HCT116 (cell line): ENCODE measurements at regions not wholly inside any gene's neighbourhood (a gene's known extent, or its start where the extent isn't known, plus 50 kb on each side); places are given as distances from the start of the nearest gene placed in this dataset.

ENCODE experiments used
- ATAC-seq: fragments of 200-7000 bp; cut with Tn5 transposase; 2 replicates; pipeline ENCODE4 v1.9.1; 2020; ENCODE audit warnings: mild to moderate bottlenecking, moderate library complexity
- BruUV-seq: library from RNA; stranded (reverse); fragments of 400-500 nt; replicated peaks from 2 replicates; lab custom pipeline; 2021; lab: Mats Ljungman, UMichigan
- CTCF ChIA-PET: fragments of 300-600 bp; sonication (Branson Sonifier 250); formaldehyde crosslinking; loops from one replicate; lab custom pipeline; 2021; ENCODE audit warnings: antibody characterized with exemption; lab: Charles Lee
- POLR2A ChIA-PET: fragments of 300-600, 350-600 bp; sonication (Branson Sonifier 250); formaldehyde crosslinking; loops from one replicate; lab custom pipeline; 2021; ENCODE audit warnings: antibody characterized with exemption; lab: Charles Lee
- RAD21 ChIA-PET, 2 experiments: fragments of 300-600 bp; sonication (Branson Sonifier 250); formaldehyde crosslinking; loops; one replicate each; lab custom pipeline; 2023; ENCODE audit warnings: low total read pairs in 2 of 2; ENCODE audit not compliant: uncharacterized antibody in 2 of 2, unreplicated experiment in 2 of 2, low non-redundant PET in 1 of 2; lab: Charles Lee
- DNase-seq: peaks from one replicate; pipeline ENCODE4 v3.0.0-alpha.2; 2010; ENCODE audit warnings: low read depth, low spot score
- H2AFZ ChIP-seq: fragments of 200-600 bp; shearing (Covaris generic), sonication (generic); 2 replicates; pipeline ENCODE4 v1.6.1; 2017; ENCODE audit warnings: low read depth, mixed run types, mixed read lengths, antibody characterized with exemption, low read length; ENCODE audit not compliant: poor library complexity, severe bottlenecking
- H3K27ac ChIP-seq: 2 replicates; pipeline ENCODE4 v1.5.1; 2012; ENCODE audit warnings: low read depth, low read length
- H3K27me3 ChIP-seq: fragments of 200-600 bp; sonication (generic); 2 replicates; pipeline ENCODE4 v1.6.1; 2016; ENCODE audit warnings: mixed run types, low read length, mixed read lengths; ENCODE audit not compliant: insufficient read depth
- H3K36me3 ChIP-seq, 2 experiments: fragments of 200-500 bp in 1 of 2; fragments of 200-600 bp in 1 of 2; sonication (Bioruptor generic) in 1 of 2; sonication (generic) in 1 of 2; 2 replicates each; pipeline versions ENCODE4 v1.5.1 to v1.6.1; 2014 to 2016; ENCODE audit warnings: low read length in 2 of 2, inconsistent platforms in 1 of 2, mixed read lengths in 1 of 2, mixed run types in 1 of 2; ENCODE audit not compliant: insufficient read depth in 2 of 2, control insufficient read depth in 1 of 2
- H3K4me1 ChIP-seq, 2 experiments: fragments of 200-600 bp in 1 of 2; sonication (generic) in 1 of 2; 2 replicates each; pipeline versions ENCODE4 v1.5.1 to v1.6.1; 2012 to 2017; ENCODE audit warnings: low read length in 2 of 2, inconsistent platforms in 1 of 2, mild to moderate bottlenecking in 1 of 2, mixed read lengths in 1 of 2, mixed run types in 1 of 2, moderate library complexity in 1 of 2; ENCODE audit not compliant: insufficient read depth in 2 of 2, control insufficient read depth in 1 of 2
- H3K4me2 ChIP-seq: fragments of 200-600 bp; sonication (generic); 2 replicates; pipeline ENCODE4 v1.6.1; 2017; ENCODE audit warnings: mixed run types, low read length, mixed read lengths
- H3K4me3 ChIP-seq, 2 experiments: fragments of 200-600 bp in 1 of 2; sonication (generic) in 1 of 2; replicated peaks in 1 of 2; 2 replicates each; pipeline ENCODE4 v1.5.1; 2011 to 2016; ENCODE audit warnings: low read length in 2 of 2, control low read depth in 1 of 2, low read depth in 1 of 2, mild to moderate bottlenecking in 1 of 2, mixed read lengths in 1 of 2, mixed run types in 1 of 2
- H3K79me2 ChIP-seq: fragments of 200-600 bp; sonication (generic); 2 replicates; pipeline ENCODE4 v1.6.1; 2017; ENCODE audit warnings: mild to moderate bottlenecking, mixed run types, low read length, moderate library complexity, mixed read lengths; ENCODE audit not compliant: insufficient read depth
- H3K9ac ChIP-seq: fragments of 200-600 bp; sonication (generic); 2 replicates; pipeline ENCODE4 v1.6.1; 2016; ENCODE audit warnings: low read length, mixed read lengths
- H3K9me2 ChIP-seq: fragments of 200-600 bp; sonication (generic), shearing (Covaris generic); 2 replicates; pipeline ENCODE4 v1.6.1; 2017; ENCODE audit warnings: mixed run types, mild to moderate bottlenecking, moderate library complexity; ENCODE audit not compliant: insufficient read depth
- H3K9me3 ChIP-seq, 2 experiments: fragments of 200-500 bp in 1 of 2; fragments of 200-600 bp in 1 of 2; sonication (Bioruptor generic) in 1 of 2; sonication (generic) in 1 of 2; 2 replicates each; pipeline ENCODE4 v1.6.1; 2014 to 2017; ENCODE audit warnings: low read length in 2 of 2, mixed read lengths in 2 of 2, inconsistent platforms in 1 of 2, low read depth in 1 of 2, mild to moderate bottlenecking in 1 of 2, mixed run types in 1 of 2, moderate library complexity in 1 of 2; ENCODE audit not compliant: control insufficient read depth in 1 of 2, insufficient read depth in 1 of 2
- H4K20me1 ChIP-seq: fragments of 200-600 bp; sonication (generic), shearing (Covaris generic); 2 replicates; pipeline ENCODE4 v1.6.1; 2017; ENCODE audit warnings: mixed run types, mild to moderate bottlenecking, moderate library complexity; ENCODE audit not compliant: insufficient read depth
- POLR2AphosphoS5 ChIP-seq: IDR thresholded peaks from 2 replicates; pipeline ENCODE4 v1.6.1; 2011; ENCODE audit warnings: mild to moderate bottlenecking, low read depth, low read length, moderate library complexity
- RAD21 ChIP-seq: IDR thresholded peaks from 2 replicates; pipeline ENCODE4 v1.6.1; 2012; ENCODE audit warnings: low read depth, mild to moderate bottlenecking
- SIN3A ChIP-seq: IDR thresholded peaks from 2 replicates; pipeline ENCODE4 v1.6.1; 2012; ENCODE audit warnings: low read depth
- YY1 ChIP-seq: IDR thresholded peaks from 2 replicates; pipeline ENCODE4 v1.6.1; 2011; ENCODE audit warnings: low read length, low read depth, moderate library complexity, mild to moderate bottlenecking; ENCODE audit not compliant: insufficient replicate concordance; ENCODE audit errors: extremely low read depth
- ZFX ChIP-seq: fragments of 450-650 bp; IDR thresholded peaks from 2 replicates; pipeline ENCODE4 v1.6.1; 2017
- ZNF274 ChIP-seq: fragments of 200-500 bp; sonication (Bioruptor generic); IDR thresholded peaks from 2 replicates; pipeline ENCODE4 v1.6.1; 2014; ENCODE audit warnings: mild to moderate bottlenecking, low read depth, low read length, inconsistent platforms
- intact Hi-C: fragments of 100-400 bp; cut with micrococcal nuclease; formaldehyde crosslinking; loops from 2 replicates; pipeline ENCODE4 v1.10.0; 2022

DNA sequence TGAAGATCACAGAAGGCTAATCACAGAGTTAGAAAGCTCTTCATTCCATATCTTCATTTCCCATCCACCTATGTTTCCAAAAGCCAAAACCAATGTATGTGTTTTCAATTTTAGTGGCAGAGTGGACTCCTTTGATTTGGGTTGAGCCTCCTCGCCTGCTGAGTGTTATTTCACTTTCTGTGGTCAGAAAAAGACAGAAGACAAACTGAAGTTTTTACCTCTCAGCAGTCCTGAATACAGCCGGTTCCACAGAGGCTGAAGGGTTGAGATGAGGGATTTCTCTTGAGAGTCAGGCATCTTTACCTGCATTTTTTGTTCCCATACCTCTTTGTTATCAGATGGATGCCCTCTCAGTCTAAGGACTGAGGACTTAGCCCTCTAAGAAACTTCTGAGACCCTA, 659.6 kb downstream of the CCSER2 start:
- ATAC-seq = no peak
- intact Hi-C loops = no loop called here
- ChIA-PET CTCF (no interaction called here), RAD21 (no interaction called here)
- Histone ChIP-seq H3K27ac (no peak overlapping the region), H3K4me2 (no peak overlapping the region), H3K9ac (no peak overlapping the region), H3K9me2 (no peaks in the 10 kb centered on the region), H3K79me2 (no peaks in the 10 kb centered on the region), H2AFZ (no peak overlapping the region), H3K27me3 (peaks cover 25% of the 10 kb centered on the region)
- no peak for TF ChIP-seq YY1
- TF ChIP-seq, all 23 proteins: peak for 0
- POLR2A ChIA-PET = no interaction called here
- BruUV-seq = no TSS peak
- H3K4me3 ChIP-seq = no peak overlapping the region
- H3K9me3 ChIP-seq = no peaks in the 10 kb centered on the region
- H4K20me1 ChIP-seq = no peaks in the 10 kb centered on the region
- DNase-seq = no peak
- no peaks in the 10 kb centered on the region for H3K36me3 ChIP-seq
- no peaks in the 10 kb centered on the region for H3K4me1 ChIP-seq

DNA sequence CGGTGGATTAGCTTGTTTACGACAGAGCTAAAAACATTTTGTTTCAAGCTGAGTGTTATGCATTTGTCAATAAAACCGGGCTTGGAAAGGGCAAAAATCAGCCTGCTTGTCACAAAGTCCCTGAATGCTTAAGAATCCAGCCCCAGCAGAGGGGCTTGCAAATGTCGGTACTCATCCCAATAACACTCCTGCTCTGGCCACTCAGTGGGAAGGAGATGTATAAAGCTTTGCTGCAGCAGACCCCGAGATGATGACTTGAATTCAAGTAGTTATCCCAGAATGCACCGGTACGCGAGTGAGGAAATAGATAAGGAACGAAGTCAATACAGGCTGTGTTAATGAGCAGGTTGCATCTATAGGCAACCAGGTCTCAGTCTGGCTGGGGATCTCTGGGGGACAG, 662.3 kb downstream of the CCSER2 start:
- Histone ChIP-seq H3K9me3 (no peaks in the 10 kb centered on the region), H3K9me2 (no peaks in the 10 kb centered on the region), H3K9ac (no peak overlapping the region), H3K79me2 (no peaks in the 10 kb centered on the region), H3K36me3 (no peaks in the 10 kb centered on the region), H3K4me2 (no peak overlapping the region), H3K4me3 (no peak overlapping the region), H3K27me3 (peaks cover 25% of the 10 kb centered on the region), H3K27ac (no peak overlapping the region), H3K4me1 (no peaks in the 10 kb centered on the region), H4K20me1 (no peaks in the 10 kb centered on the region), H2AFZ (no peak overlapping the region)
- ATAC-seq (no peak), DNase-seq (no peak)
- ChIA-PET POLR2A (no interaction called here), CTCF (no interaction called here), RAD21 (no interaction called here)
- intact Hi-C loops = no loop called here
- TF ChIP-seq ZNF274 (no peak), ZFX (no peak), POLR2AphosphoS5 (no peak), RAD21 (no peak), SIN3A (no peak)
- no TSS peak for BruUV-seq
